ENCODE measurements at regions not wholly inside any gene's neighbourhood (a gene's known extent, or its start where the extent isn't known, plus 50 kb on each side); places are given as distances from the start of the nearest gene placed in this dataset.

GRCh38 chr5:87867281-87867680, 401.4 kb downstream of the TMEM161B start:
- no peak for TF ChIP-seq CTCF (IDR thresholded peaks at IDR 0.05; ENCODE audit: low read length, missing control alignments)
- H3K4me3 ChIP-seq (replicated peaks; ENCODE audit: low read depth, low read length): no peak overlapping the region
- DNase-seq (ENCODE audit: low read depth): no peak

- DNase-seq (ENCODE audit: low read depth): no peak
- no peak for TF ChIP-seq CTCF (IDR thresholded peaks at IDR 0.05; ENCODE audit: low read length, missing control alignments)
- no peak overlapping the region for H3K4me3 ChIP-seq (replicated peaks; ENCODE audit: low read depth, low read length)
These were observed 415.1 kb downstream of the TMEM161B start for GRCh38 chr5:87853541-87853940.

DNA sequence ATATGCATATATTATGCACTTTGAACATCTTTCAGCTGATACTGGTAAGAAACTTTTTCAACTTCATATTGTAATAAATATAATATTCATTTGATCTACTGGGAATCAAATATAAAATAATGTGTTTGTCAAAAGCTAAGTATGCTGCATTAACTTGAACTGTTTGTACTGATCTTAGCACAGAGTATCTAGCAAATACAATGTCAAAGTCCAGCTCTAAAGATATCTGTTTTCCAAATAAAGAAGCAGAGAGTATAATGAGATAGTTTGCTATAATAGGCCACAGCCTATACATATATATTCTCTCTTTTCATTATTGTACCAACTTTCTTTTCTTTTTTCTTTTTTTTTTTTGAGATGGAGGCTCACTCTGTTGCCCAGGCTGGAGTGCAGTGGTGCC, 417.0 kb downstream of the TMEM161B start:
- no peak overlapping the region for H3K4me3 ChIP-seq (replicated peaks; ENCODE audit: low read depth, low read length)
- DNase-seq (ENCODE audit: low read depth): no peak
- TF ChIP-seq CTCF (IDR thresholded peaks at IDR 0.05; ENCODE audit: low read length, missing control alignments): no peak

- no peak for TF ChIP-seq CTCF (IDR thresholded peaks at IDR 0.05; ENCODE audit: low read length, missing control alignments)
- no peak for DNase-seq (ENCODE audit: low read depth)
- H3K4me3 ChIP-seq (replicated peaks; ENCODE audit: low read depth, low read length): no peak overlapping the region
These were observed 417.8 kb downstream of the TMEM161B start for GRCh38 chr5:87850843-87851242.

- no peak for DNase-seq (ENCODE audit: low read depth)
- H3K4me3 ChIP-seq (replicated peaks; ENCODE audit: low read depth, low read length): no peak overlapping the region
- TF ChIP-seq CTCF (IDR thresholded peaks at IDR 0.05; ENCODE audit: low read length, missing control alignments): no peak
These were observed 422.9 kb downstream of the TMEM161B start for GRCh38 chr5:87845734-87846133.

DNA sequence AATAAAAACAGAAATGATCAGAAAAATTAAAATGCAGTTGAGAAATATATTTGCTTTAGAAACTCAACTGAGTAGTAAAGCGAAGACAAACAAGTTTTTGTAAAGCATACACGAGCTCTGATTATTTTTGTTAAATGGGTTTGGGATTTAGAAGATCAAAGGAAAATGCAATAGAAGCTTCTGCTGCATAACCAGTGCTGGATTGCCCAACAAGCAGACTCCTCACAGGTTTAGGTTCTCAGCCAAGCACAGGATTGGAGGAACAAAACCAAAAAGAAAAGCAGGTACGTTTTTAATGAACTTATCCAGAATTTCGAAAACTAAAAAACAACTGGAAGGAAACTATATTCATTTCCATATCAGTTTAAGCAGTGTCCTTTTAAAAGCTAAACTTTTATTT, 423.8 kb downstream of the TMEM161B start:
- DNase-seq (ENCODE audit: low read depth): no peak
- H3K4me3 ChIP-seq (replicated peaks; ENCODE audit: low read depth, low read length): no peak overlapping the region
- TF ChIP-seq CTCF (IDR thresholded peaks at IDR 0.05; ENCODE audit: low read length, missing control alignments): no peak

DNA sequence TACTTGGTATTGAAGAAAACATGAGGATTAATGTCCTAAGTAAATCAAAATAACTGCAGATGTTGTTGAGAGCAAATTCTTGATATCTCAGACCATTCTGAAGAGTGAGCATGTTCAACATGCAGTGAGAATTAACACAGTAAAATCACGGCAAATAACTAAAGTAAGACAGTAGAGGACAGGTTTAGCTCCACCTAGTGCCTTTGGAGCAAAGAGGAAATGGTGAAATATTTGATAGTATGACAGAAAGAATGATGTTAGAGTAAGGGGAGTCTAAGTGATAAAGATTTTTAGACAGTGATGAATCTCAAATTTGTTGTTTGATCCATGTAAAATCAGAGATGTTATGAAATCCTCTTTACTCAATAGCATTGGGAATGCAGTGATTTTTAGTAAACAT, 424.2 kb downstream of the TMEM161B start:
- no peak for DNase-seq (ENCODE audit: low read depth)
- TF ChIP-seq CTCF (IDR thresholded peaks at IDR 0.05; ENCODE audit: low read length, missing control alignments): no peak
- no peak overlapping the region for H3K4me3 ChIP-seq (replicated peaks; ENCODE audit: low read depth, low read length)

All from fibroblast of pulmonary artery (primary cell).